Sigmoid colon (tissue), 6 donors: ENCODE measurements at regions not wholly inside any gene's neighbourhood (a gene's known extent, or its start where the extent isn't known, plus 50 kb on each side); places are given as distances from the start of the nearest gene placed in this dataset.
"Not testable (repeated sequence)": the region's sequence is repeated elsewhere in the genome, so short reads cannot be mapped to it uniquely, and the experiment has no call there.

ENCODE experiments used
- DNase-seq: peaks from one replicate; pipeline ENCODE4 v3.0.0-alpha.2; 2019
- H3K27ac ChIP-seq, 4 donors: fragments of 200-600 bp; sonication (generic); one replicate each; pipeline ENCODE4 v1.5.1; 2016 to 2019; ENCODE audit warnings: mild to moderate bottlenecking in 1 of 4
- H3K27me3 ChIP-seq, 3 donors: fragments of 200-600 bp; sonication (generic); one replicate each; pipeline ENCODE4 v1.5.1; 2019; ENCODE audit warnings: mild to moderate bottlenecking in 1 of 3
- H3K36me3 ChIP-seq, 4 donors: fragments of 200-600 bp; sonication (generic); one replicate each; pipeline ENCODE4 v1.5.1; 2016 to 2019
- H3K4me1 ChIP-seq, 4 donors: fragments of 200-600 bp; sonication (generic); one replicate each; pipeline ENCODE4 v1.5.1; 2017 to 2019
- H3K4me3 ChIP-seq, 4 donors: fragments of 200-600 bp; sonication (generic); one replicate each; pipeline ENCODE4 v1.5.1; 2017 to 2019; ENCODE audit warnings: mild to moderate bottlenecking in 2 of 4, moderate library complexity in 1 of 4
- H3K9me3 ChIP-seq, 4 donors: fragments of 200-600 bp in 3 of 4; sonication (generic) in 3 of 4; one replicate each; pipeline versions ENCODE4 v1.5.1 to v1.6.1; 2013 to 2019
- CTCF ChIP-seq, 4 experiments: fragments of 450-650 bp in 3 of 4; fragments of 200-600 bp in 1 of 4; IDR thresholded peaks; one replicate each; pipeline ENCODE4 v1.5.1; 2016 to 2019; ENCODE audit warnings: antibody characterized with exemption in 4 of 4, mild to moderate bottlenecking in 3 of 4, moderate library complexity in 2 of 4
- EP300 ChIP-seq, 4 donors: sonication (generic); formaldehyde crosslinking; IDR thresholded peaks; one replicate each; pipeline ENCODE4 v1.6.1; 2017; ENCODE audit warnings: antibody characterized with exemption in 4 of 4
- POLR2A ChIP-seq, 2 donors: fragments of 450-650 bp; IDR thresholded peaks; one replicate each; pipeline ENCODE4 v1.6.1; 2016; ENCODE audit warnings: antibody characterized with exemption in 2 of 2, mild to moderate bottlenecking in 2 of 2, moderate library complexity in 2 of 2
- POLR2AphosphoS5 ChIP-seq, 4 donors: sonication (generic); formaldehyde crosslinking; IDR thresholded peaks; one replicate each; pipeline ENCODE4 v1.6.1; 2017; ENCODE audit warnings: antibody characterized with exemption in 4 of 4
- WGBS, 2 donors: extraction: QIAGEN DNeasy Blood & Tissue Kit; methylation state at CpG; one replicate each; pipeline ENCODE4 v1.1.7; 2013; 5-methylcytosine and 5-hydroxymethylcytosine counted together
- intact Hi-C: fragments of 100-400 bp; cut with DNase I; formaldehyde crosslinking; loops from one replicate; pipeline ENCODE4 v1.15.1; 2023
- donor health status: healthy with polysubstance abuse.
- donor health status: healthy.

- Histone ChIP-seq H3K4me1 (no peaks in the 10 kb centered on the region), H3K27me3 (no peaks in the 10 kb centered on the region), H3K36me3 (no peaks in the 10 kb centered on the region), H3K27ac (no peak overlapping the region), H3K4me3 (no peak overlapping the region), H3K9me3 (no peaks in the 10 kb centered on the region)
- no peak for TF ChIP-seq CTCF (IDR thresholded peaks at IDR 0.05)
- WGBS, 2 donors: 68 to 85% methylated on average over 2 of the region's 2 CpGs
- no peak for DNase-seq
- intact Hi-C loops: no loop called here
Measured at GRCh38 chrX:44060221-44060620, 87.0 kb upstream of the NDP start.

- Histone ChIP-seq H3K27me3 (peaks cover 0 to 2% (median 0%) of the 10 kb centered on the region in 3 donors), H3K9me3 (no peaks in the 10 kb centered on the region), H3K4me1 (no peaks in the 10 kb centered on the region), H3K36me3 (no peaks in the 10 kb centered on the region), H3K27ac (no peak overlapping the region), H3K4me3 (no peak overlapping the region)
- intact Hi-C loops: no loop called here
- 87 to 95% methylated on average over 4 of the region's 4 CpGs for WGBS, 2 donors
- no peak for DNase-seq
- TF ChIP-seq CTCF (IDR thresholded peaks at IDR 0.05): no peak
- TF ChIP-seq POLR2A (IDR thresholded peaks at IDR 0.05): no peak
- TF ChIP-seq EP300 (IDR thresholded peaks at IDR 0.05): no peak
- TF ChIP-seq POLR2AphosphoS5 (IDR thresholded peaks at IDR 0.05): no peak
Measured at GRCh38 chrX:44058339-44058738, 85.1 kb upstream of the NDP start.

- Histone ChIP-seq H3K9me3 (no peaks in the 10 kb centered on the region), H3K4me3 (no peak overlapping the region), H3K27me3 (peaks cover 0 to 2% (median 0%) of the 10 kb centered on the region in 3 donors), H3K27ac (no peak overlapping the region), H3K36me3 (no peaks in the 10 kb centered on the region), H3K4me1 (no peaks in the 10 kb centered on the region)
- no peak for DNase-seq
- intact Hi-C loops: no loop called here
- WGBS, 2 donors: 64 to 77% methylated on average over 4 of the region's 4 CpGs
- TF ChIP-seq CTCF (IDR thresholded peaks at IDR 0.05) (no peak), POLR2A (IDR thresholded peaks at IDR 0.05) (no peak), EP300 (IDR thresholded peaks at IDR 0.05) (no peak), POLR2AphosphoS5 (IDR thresholded peaks at IDR 0.05) (no peak)
Measured at GRCh38 chrX:44055638-44056037, 82.4 kb upstream of the NDP start.

GRCh38 chrX:44054863-44055601 is 81.8 kb upstream of the NDP start:
- no peak overlapping the region for H3K4me3 ChIP-seq
- DNase-seq: no peak
- 69 to 84% methylated on average over 4 of the region's 4 CpGs for WGBS, 2 donors
- peaks cover 0 to 2% (median 0%) of the 10 kb centered on the region in 3 donors for H3K27me3 ChIP-seq
- intact Hi-C loops: no loop called here
- no peaks in the 10 kb centered on the region for H3K9me3 ChIP-seq
- H3K27ac ChIP-seq: no peak overlapping the region
- no peak for TF ChIP-seq CTCF (IDR thresholded peaks at IDR 0.05)
- no peak for TF ChIP-seq EP300 (IDR thresholded peaks at IDR 0.05)
- TF ChIP-seq POLR2A (IDR thresholded peaks at IDR 0.05): no peak
- TF ChIP-seq POLR2AphosphoS5 (IDR thresholded peaks at IDR 0.05): no peak
- no peaks in the 10 kb centered on the region for H3K36me3 ChIP-seq
- H3K4me1 ChIP-seq: no peaks in the 10 kb centered on the region

- WGBS, 2 donors: 91 to 95% methylated on average over 1 of the region's 1 CpG
- DNase-seq, H3K4me3 ChIP-seq, intact Hi-C loops, H3K27ac ChIP-seq, H3K36me3 ChIP-seq, H3K27me3 ChIP-seq, H3K9me3 ChIP-seq, H3K4me1 ChIP-seq: not testable (repeated sequence)
Measured at GRCh38 chrX:44045106-44045505, 71.9 kb upstream of the NDP start.
